ENCODE measurements at regions not wholly inside any gene's neighbourhood (a gene's known extent, or its start where the extent isn't known, plus 50 kb on each side); places are given as distances from the start of the nearest gene placed in this dataset.
A peak's percentile ranks its signal among the peaks of the same experiment; 100 is the strongest.

- DNase-seq (ENCODE audit: low spot score): no peak
- no peak for TF ChIP-seq CTCF (IDR thresholded peaks at IDR 0.05)
- Histone ChIP-seq H3K27ac (no peak overlapping the region), H3K4me3 (no peak overlapping the region)
Observed at GRCh38 chr11:26823963-26824362, 102.1 kb upstream of the SLC5A12 start.

GRCh38 chr11:26827567-26828081, 105.8 kb upstream of the SLC5A12 start:
- H3K27ac ChIP-seq: peak overlapping the region; percentile 3 to 69
- DNase-seq (ENCODE audit: low spot score): no peak
- TF ChIP-seq CTCF (IDR thresholded peaks at IDR 0.05): no peak
- H3K4me3 ChIP-seq: no peak overlapping the region

GRCh38 chr11:26828288-26828687, 106.4 kb upstream of the SLC5A12 start:
- no peak for DNase-seq (ENCODE audit: low spot score)
- no peak overlapping the region for H3K4me3 ChIP-seq
- H3K27ac ChIP-seq: peak overlapping the region in 1 of 2 donors; percentile 69
- TF ChIP-seq CTCF (IDR thresholded peaks at IDR 0.05): no peak

- no peak for DNase-seq (ENCODE audit: low spot score)
- Histone ChIP-seq H3K4me3 (no peak overlapping the region), H3K27ac (no peak overlapping the region)
- no peak for TF ChIP-seq CTCF (IDR thresholded peaks at IDR 0.05)
Observed at GRCh38 chr11:26830218-26830617, 108.4 kb upstream of the SLC5A12 start.

GRCh38 chr11:26830757-26831156, 108.9 kb upstream of the SLC5A12 start:
- H3K4me3 ChIP-seq: no peak overlapping the region
- no peak for TF ChIP-seq CTCF (IDR thresholded peaks at IDR 0.05)
- DNase-seq (ENCODE audit: low spot score): no peak
- no peak overlapping the region for H3K27ac ChIP-seq

- TF ChIP-seq CTCF (IDR thresholded peaks at IDR 0.05): no peak
Observed at GRCh38 chr11:26834601-26835000, 112.7 kb upstream of the SLC5A12 start.

GRCh38 chr11:26835611-26836010, 113.8 kb upstream of the SLC5A12 start:
- no peak for TF ChIP-seq CTCF (IDR thresholded peaks at IDR 0.05)
- no peak overlapping the region for H3K4me3 ChIP-seq
- no peak overlapping the region for H3K27ac ChIP-seq
- no peak for DNase-seq (ENCODE audit: low spot score)

More at GRCh38 chr11:26834601-26835000, 112.7 kb upstream of the SLC5A12 start:
- DNase-seq (ENCODE audit: low spot score): no peak
- no peak overlapping the region for H3K4me3 ChIP-seq
- H3K27ac ChIP-seq: no peak overlapping the region
